ENCODE measurements at regions not wholly inside any gene's neighbourhood (a gene's known extent, or its start where the extent isn't known, plus 50 kb on each side); places are given as distances from the start of the nearest gene placed in this dataset.
"Not testable (repeated sequence)": the region's sequence is repeated elsewhere in the genome, so short reads cannot be mapped to it uniquely, and the experiment has no call there.

GRCh38 chr5:135153661-135154060 lies 119.6 kb upstream of the PITX1 start:
- H3K9me3 ChIP-seq, result peaks cover 0 to 19% (median 0%) of the 10 kb centered on the region in 3 donors
- no CpG with 5 or more reads among the region's 3 CpGs for WGBS, 2 donors (ENCODE audit: low coverage in 1 of 2)
- H3K4me1 ChIP-seq, result no peaks in the 10 kb centered on the region
- no peak overlapping the region for H3K27ac ChIP-seq
- no peak for ATAC-seq
- H3K27me3 ChIP-seq, result no peaks in the 10 kb centered on the region
- H3K36me3 ChIP-seq, result no peaks in the 10 kb centered on the region
- TF ChIP-seq POLR2AphosphoS5 (IDR thresholded peaks at IDR 0.05) (no peak), CTCF (IDR thresholded peaks at IDR 0.05) (no peak), POLR2A (IDR thresholded peaks at IDR 0.05) (no peak), EP300 (IDR thresholded peaks at IDR 0.05) (no peak)
- no peak overlapping the region for H3K4me3 ChIP-seq

GRCh38 chr5:135153259-135153658 lies 119.2 kb upstream of the PITX1 start:
- H3K4me3 ChIP-seq, result no peak overlapping the region
- 82 to 85% methylated on average over 4 of the region's 4 CpGs for WGBS, 2 donors (ENCODE audit: low coverage in 1 of 2)
- TF ChIP-seq CTCF (IDR thresholded peaks at IDR 0.05) (no peak), EP300 (IDR thresholded peaks at IDR 0.05) (no peak), POLR2A (IDR thresholded peaks at IDR 0.05) (no peak), POLR2AphosphoS5 (IDR thresholded peaks at IDR 0.05) (no peak)
- H3K4me1 ChIP-seq, result no peaks in the 10 kb centered on the region
- ATAC-seq, result no peak
- H3K36me3 ChIP-seq, result no peaks in the 10 kb centered on the region
- H3K9me3 ChIP-seq, result peaks cover 0 to 15% (median 0%) of the 10 kb centered on the region in 3 donors
- H3K27ac ChIP-seq, result no peak overlapping the region
- H3K27me3 ChIP-seq, result no peaks in the 10 kb centered on the region

GRCh38 chr5:135151660-135152059 lies 117.6 kb upstream of the PITX1 start:
- 100% methylated on average over 2 of the region's 3 CpGs; no CpG with 5 or more reads in 1 of the 2 donors for WGBS, 2 donors (ENCODE audit: low coverage in 1 of 2)
- not testable (repeated sequence) for H3K4me3 ChIP-seq, H3K36me3 ChIP-seq, H3K27ac ChIP-seq, H3K4me1 ChIP-seq, ATAC-seq, H3K27me3 ChIP-seq, H3K9me3 ChIP-seq

- Histone ChIP-seq H3K4me3 (no peak overlapping the region), H3K27ac (no peak overlapping the region), H3K36me3 (no peaks in the 10 kb centered on the region), H3K4me1 (no peaks in the 10 kb centered on the region), H3K27me3 (no peaks in the 10 kb centered on the region), H3K9me3 (no peaks in the 10 kb centered on the region)
- 100% methylated on average over 4 of the region's 5 CpGs; no CpG with 5 or more reads in 1 of the 2 donors for WGBS, 2 donors (ENCODE audit: low coverage in 1 of 2)
- ATAC-seq, result no peak
- TF ChIP-seq CTCF (IDR thresholded peaks at IDR 0.05), result no peak
- no peak for TF ChIP-seq POLR2A (IDR thresholded peaks at IDR 0.05)
- TF ChIP-seq POLR2AphosphoS5 (IDR thresholded peaks at IDR 0.05), result no peak
- TF ChIP-seq EP300 (IDR thresholded peaks at IDR 0.05), result no peak
These were observed 117.2 kb upstream of the PITX1 start for GRCh38 chr5:135151256-135151655.

GRCh38 chr5:135150767-135151166 lies 116.7 kb upstream of the PITX1 start:
- H3K27me3 ChIP-seq, result no peaks in the 10 kb centered on the region
- 77 to 100% methylated on average over 2 of the region's 4 CpGs for WGBS, 2 donors (ENCODE audit: low coverage in 1 of 2)
- no peak overlapping the region for H3K27ac ChIP-seq
- no peak overlapping the region for H3K4me3 ChIP-seq
- ATAC-seq, result no peak
- no peaks in the 10 kb centered on the region for H3K9me3 ChIP-seq
- no peaks in the 10 kb centered on the region for H3K4me1 ChIP-seq
- no peak for TF ChIP-seq CTCF (IDR thresholded peaks at IDR 0.05)
- TF ChIP-seq POLR2A (IDR thresholded peaks at IDR 0.05), result no peak
- no peak for TF ChIP-seq EP300 (IDR thresholded peaks at IDR 0.05)
- no peak for TF ChIP-seq POLR2AphosphoS5 (IDR thresholded peaks at IDR 0.05)
- H3K36me3 ChIP-seq, result no peaks in the 10 kb centered on the region

Measured in gastroesophageal sphincter (tissue), 4 donors.